Ishikawa (cell line): ENCODE measurements at regions not wholly inside any gene's neighbourhood (a gene's known extent, or its start where the extent isn't known, plus 50 kb on each side); places are given as distances from the start of the nearest gene placed in this dataset.

Source experiments
- CEBPB ChIP-seq: IDR thresholded peaks from 2 replicates; pipeline ENCODE4 v1.6.1; 2012
- CREB1 ChIP-seq: IDR thresholded peaks from 2 replicates; pipeline ENCODE4 v1.6.1; 2012; ENCODE audit warnings: low read depth
- EGR1 ChIP-seq: IDR thresholded peaks from 2 replicates; pipeline ENCODE4 v1.6.1; 2012
- EP300 ChIP-seq: IDR thresholded peaks from 2 replicates; pipeline ENCODE4 v1.6.1; 2012; ENCODE audit warnings: borderline replicate concordance
- FOXM1 ChIP-seq: IDR thresholded peaks from 2 replicates; pipeline ENCODE4 v1.6.1; 2012; ENCODE audit warnings: low read depth, borderline replicate concordance
- NFIC ChIP-seq: IDR thresholded peaks from 2 replicates; pipeline ENCODE4 v1.6.1; 2012
- RAD21 ChIP-seq: IDR thresholded peaks from 2 replicates; pipeline ENCODE4 v1.6.1; 2012; ENCODE audit warnings: low read depth
- TAF1 ChIP-seq: IDR thresholded peaks from 2 replicates; pipeline ENCODE4 v1.6.1; 2012; ENCODE audit warnings: low read depth, mild to moderate bottlenecking
- TCF12 ChIP-seq: IDR thresholded peaks from 2 replicates; pipeline ENCODE4 v1.6.1; 2012; ENCODE audit warnings: low read depth
- TEAD4 ChIP-seq: IDR thresholded peaks from 2 replicates; pipeline ENCODE4 v1.6.1; 2012
- YY1 ChIP-seq: IDR thresholded peaks from 2 replicates; pipeline ENCODE4 v1.6.1; 2012; ENCODE audit warnings: low read depth
- ZBTB7A ChIP-seq: IDR thresholded peaks from 2 replicates; pipeline ENCODE4 v1.6.1; 2012; ENCODE audit warnings: low read depth
- TF ChIP-seq, protein P1 (sequence below): IDR thresholded peaks from 2 replicates; pipeline ENCODE4 v1.6.1; 2012
- TF ChIP-seq, protein P2 (sequence below): IDR thresholded peaks from 2 replicates; pipeline ENCODE4 v1.6.1; 2012
- TF ChIP-seq, protein P3 (sequence below): IDR thresholded peaks from 2 replicates; pipeline ENCODE4 v1.6.1; 2012; ENCODE audit warnings: low read depth, mild to moderate bottlenecking

DNA sequence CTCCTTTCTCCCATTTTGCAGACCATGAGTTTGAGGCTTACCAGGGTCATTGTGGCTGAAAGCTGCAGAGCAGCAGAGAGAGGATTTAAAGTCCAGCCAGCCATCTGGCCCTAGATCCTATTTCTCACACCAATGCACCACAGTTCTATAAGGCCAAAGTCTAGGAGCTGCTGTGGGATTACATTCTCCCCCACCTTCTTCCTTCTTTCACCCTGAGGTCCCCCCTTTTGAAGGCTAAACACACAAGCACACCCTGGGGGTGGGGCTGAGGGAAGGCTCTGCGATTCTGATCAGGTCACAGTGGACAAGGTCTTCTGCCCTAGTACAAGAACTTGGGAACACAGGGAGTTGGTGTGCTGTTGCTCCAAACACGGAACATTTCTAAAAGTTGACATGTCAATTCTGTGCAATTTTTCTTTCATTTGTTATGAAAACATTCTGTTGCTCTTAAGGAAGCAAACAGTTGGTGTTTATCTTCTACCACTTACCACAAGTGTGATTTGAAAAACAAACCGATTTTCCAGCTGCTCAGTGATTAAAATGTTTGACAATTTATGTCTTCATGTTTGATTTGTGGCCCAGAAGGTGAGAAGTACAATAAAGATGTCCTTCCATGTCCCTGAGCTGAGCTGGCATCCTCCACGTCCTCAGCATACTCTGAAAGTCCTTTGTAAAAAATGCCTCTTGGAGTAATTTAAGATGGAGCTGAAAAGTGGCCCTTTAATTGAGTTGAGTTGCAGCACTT, 271.6 kb upstream of the PPP2R2D start:
- TF ChIP-seq CREB1: no peak
- no peak for TF ChIP-seq EGR1
- TF ChIP-seq RAD21: no peak
- no peak for TF ChIP-seq ZBTB7A
- TF ChIP-seq YY1: no peak
- TF ChIP-seq, protein P1, sequence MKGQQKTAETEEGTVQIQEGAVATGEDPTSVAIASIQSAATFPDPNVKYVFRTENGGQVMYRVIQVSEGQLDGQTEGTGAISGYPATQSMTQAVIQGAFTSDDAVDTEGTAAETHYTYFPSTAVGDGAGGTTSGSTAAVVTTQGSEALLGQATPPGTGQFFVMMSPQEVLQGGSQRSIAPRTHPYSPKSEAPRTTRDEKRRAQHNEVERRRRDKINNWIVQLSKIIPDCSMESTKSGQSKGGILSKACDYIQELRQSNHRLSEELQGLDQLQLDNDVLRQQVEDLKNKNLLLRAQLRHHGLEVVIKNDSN: no peak
- TF ChIP-seq, protein P2, sequence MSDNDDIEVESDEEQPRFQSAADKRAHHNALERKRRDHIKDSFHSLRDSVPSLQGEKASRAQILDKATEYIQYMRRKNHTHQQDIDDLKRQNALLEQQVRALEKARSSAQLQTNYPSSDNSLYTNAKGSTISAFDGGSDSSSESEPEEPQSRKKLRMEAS: no peak
- no peak for TF ChIP-seq EP300
- no peak for TF ChIP-seq TCF12
- no peak for TF ChIP-seq NFIC
- TF ChIP-seq TEAD4: no peak
- no peak for TF ChIP-seq TAF1
- no peak for TF ChIP-seq FOXM1

DNA sequence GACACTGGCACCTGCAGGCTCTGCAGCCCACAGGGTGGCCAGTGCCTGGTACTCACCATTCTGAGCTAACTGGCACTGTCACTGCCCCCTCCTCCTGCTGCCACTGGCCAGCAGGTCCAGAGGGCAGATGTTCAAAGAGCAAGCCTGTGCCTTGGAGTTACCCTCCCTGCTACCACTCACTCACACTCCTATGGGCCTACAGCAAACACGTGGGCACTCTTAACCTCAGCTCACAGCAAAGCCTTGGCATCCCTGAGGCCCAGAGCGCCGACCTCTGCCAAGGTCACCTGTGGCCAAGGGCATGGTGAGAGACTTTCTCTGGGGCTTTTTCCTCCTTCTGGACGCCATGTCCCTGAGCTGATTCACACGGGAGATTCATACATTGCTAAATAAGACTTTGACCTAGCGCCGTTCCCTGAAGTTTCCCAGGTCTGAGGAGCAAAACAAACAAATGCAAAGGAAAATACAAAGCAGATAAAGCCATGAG, 270.0 kb upstream of the PPP2R2D start:
- TF ChIP-seq EP300 (no peak), YY1 (no peak), ZBTB7A (no peak), TAF1 (no peak), EGR1 (no peak), FOXM1 (no peak), TEAD4 (no peak), TCF12 (no peak), NFIC (no peak), RAD21 (no peak), CEBPB (no peak), CREB1 (no peak)
- TF ChIP-seq, protein P2: no peak
- TF ChIP-seq, protein P3, sequence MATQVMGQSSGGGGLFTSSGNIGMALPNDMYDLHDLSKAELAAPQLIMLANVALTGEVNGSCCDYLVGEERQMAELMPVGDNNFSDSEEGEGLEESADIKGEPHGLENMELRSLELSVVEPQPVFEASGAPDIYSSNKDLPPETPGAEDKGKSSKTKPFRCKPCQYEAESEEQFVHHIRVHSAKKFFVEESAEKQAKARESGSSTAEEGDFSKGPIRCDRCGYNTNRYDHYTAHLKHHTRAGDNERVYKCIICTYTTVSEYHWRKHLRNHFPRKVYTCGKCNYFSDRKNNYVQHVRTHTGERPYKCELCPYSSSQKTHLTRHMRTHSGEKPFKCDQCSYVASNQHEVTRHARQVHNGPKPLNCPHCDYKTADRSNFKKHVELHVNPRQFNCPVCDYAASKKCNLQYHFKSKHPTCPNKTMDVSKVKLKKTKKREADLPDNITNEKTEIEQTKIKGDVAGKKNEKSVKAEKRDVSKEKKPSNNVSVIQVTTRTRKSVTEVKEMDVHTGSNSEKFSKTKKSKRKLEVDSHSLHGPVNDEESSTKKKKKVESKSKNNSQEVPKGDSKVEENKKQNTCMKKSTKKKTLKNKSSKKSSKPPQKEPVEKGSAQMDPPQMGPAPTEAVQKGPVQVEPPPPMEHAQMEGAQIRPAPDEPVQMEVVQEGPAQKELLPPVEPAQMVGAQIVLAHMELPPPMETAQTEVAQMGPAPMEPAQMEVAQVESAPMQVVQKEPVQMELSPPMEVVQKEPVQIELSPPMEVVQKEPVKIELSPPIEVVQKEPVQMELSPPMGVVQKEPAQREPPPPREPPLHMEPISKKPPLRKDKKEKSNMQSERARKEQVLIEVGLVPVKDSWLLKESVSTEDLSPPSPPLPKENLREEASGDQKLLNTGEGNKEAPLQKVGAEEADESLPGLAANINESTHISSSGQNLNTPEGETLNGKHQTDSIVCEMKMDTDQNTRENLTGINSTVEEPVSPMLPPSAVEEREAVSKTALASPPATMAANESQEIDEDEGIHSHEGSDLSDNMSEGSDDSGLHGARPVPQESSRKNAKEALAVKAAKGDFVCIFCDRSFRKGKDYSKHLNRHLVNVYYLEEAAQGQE: no peak
- TF ChIP-seq, protein P1: no peak

DNA sequence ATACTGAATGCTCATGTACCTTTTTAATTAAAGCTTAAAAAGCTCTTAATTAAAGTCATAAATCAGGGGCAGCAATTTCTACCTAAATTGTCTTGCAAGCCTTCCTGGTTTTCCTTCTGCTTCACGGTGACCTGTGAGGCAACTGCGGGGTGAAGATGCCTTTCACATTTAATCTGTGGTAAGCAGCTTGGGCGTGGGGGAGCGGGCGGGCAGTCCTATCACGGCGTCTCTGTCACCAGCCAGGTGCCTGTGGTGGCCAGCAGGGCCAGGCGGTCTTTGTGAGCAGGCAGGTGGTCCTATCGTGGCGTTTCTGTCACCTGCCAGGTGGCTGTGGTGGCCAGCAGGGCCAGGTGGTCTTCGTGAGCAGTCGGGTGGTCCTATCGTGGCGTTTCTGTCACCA, 269.2 kb upstream of the PPP2R2D start:
- TF ChIP-seq TAF1 (no peak), NFIC (no peak), EP300 (no peak), ZBTB7A (no peak), TCF12 (no peak), CEBPB (no peak), TEAD4 (no peak), FOXM1 (no peak), RAD21 (no peak), EGR1 (no peak), YY1 (no peak), CREB1 (no peak)
- TF ChIP-seq, protein P2: no peak
- TF ChIP-seq, protein P3: no peak
- TF ChIP-seq, protein P1: no peak

DNA sequence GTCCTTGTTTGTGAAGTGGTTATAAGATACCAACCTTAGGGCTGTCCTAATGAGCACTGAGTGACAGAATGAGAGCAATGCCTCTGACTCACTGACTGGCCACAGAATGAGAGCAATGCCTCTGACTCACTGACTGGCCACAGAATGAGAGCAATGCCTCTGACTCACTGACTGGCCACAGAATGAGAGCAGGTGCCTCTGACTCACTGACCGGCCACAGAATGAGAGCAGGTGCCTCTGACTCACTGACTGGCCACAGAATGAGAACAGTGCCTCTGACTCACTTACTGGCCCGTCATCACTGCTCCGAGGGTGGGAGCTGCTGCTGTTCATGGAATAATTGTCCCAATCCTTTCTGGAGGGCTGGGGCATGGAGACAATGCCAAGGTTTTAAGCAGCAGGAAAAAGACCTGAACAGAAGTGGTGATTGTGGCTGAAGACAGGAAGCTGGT, 265.2 kb upstream of the PPP2R2D start:
- TF ChIP-seq, protein P3: no peak
- TF ChIP-seq CREB1 (no peak), EP300 (no peak), TCF12 (0 out of 2 replicates have a peak, but pooled peaks have one; percentile 21), NFIC (no peak), YY1 (no peak)
- TF ChIP-seq, protein P1: no peak
- TF ChIP-seq, protein P2: no peak
